WTC11 (cell line): ENCODE measurements at regions not wholly inside any gene's neighbourhood (a gene's known extent, or its start where the extent isn't known, plus 50 kb on each side); places are given as distances from the start of the nearest gene placed in this dataset.

ENCODE experiments used
- ATAC-seq: fragments of 200-7000 bp; cut with Tn5 transposase; 2 replicates; pipeline ENCODE4 v1.10.0; 2021; ENCODE audit warnings: mild to moderate bottlenecking, moderate library complexity
- CTCF ChIA-PET: fragments of 300-600 bp; sonication (Branson Sonifier 250); formaldehyde crosslinking; loops from one replicate; lab custom pipeline; 2021; ENCODE audit warnings: antibody characterized with exemption; lab: Charles Lee
- POLR2A ChIA-PET: fragments of 350-600 bp; sonication (Branson Sonifier 250); formaldehyde crosslinking; loops from one replicate; lab custom pipeline; 2021; ENCODE audit warnings: antibody characterized with exemption; lab: Charles Lee
- DNase-seq: peaks from one replicate; pipeline ENCODE4 v3.0.0; 2021; ENCODE audit warnings: low spot score
- H3K27ac Mint-ChIP-seq: 2 replicates; pipeline ENCODE4 v1.8.0; 2021; ENCODE audit warnings: mixed read lengths
- H3K27me3 Mint-ChIP-seq: 2 replicates; pipeline ENCODE4 v1.8.0; 2021; ENCODE audit warnings: low read depth, mild to moderate bottlenecking, moderate library complexity, mixed read lengths
- H3K36me3 Mint-ChIP-seq: 2 replicates; pipeline ENCODE4 v1.8.0; 2021; ENCODE audit warnings: mixed read lengths
- H3K4me1 Mint-ChIP-seq: 2 replicates; pipeline ENCODE4 v1.8.0; 2022; ENCODE audit warnings: mixed read lengths
- H3K4me3 Mint-ChIP-seq: 2 replicates; pipeline ENCODE4 v1.8.0; 2021; ENCODE audit warnings: mild to moderate bottlenecking, moderate library complexity, mixed read lengths
- H3K9me3 Mint-ChIP-seq: 2 replicates; pipeline ENCODE4 v1.8.0; 2021; ENCODE audit warnings: mixed read lengths
- ATF2 ChIP-seq: sonication (generic); formaldehyde crosslinking; IDR thresholded peaks from 2 replicates; pipeline ENCODE4 v1.8.1; 2022; ENCODE audit warnings: low read depth, missing genetic modification reagents, borderline replicate concordance
- ATF3 ChIP-seq: sonication (generic); formaldehyde crosslinking; conservative IDR thresholded peaks from 2 replicates; pipeline ENCODE4 v1.8.1; 2022; ENCODE audit warnings: mild to moderate bottlenecking, missing genetic modification reagents
- ATF6 ChIP-seq: sonication (generic); formaldehyde crosslinking; IDR thresholded peaks from 2 replicates; pipeline ENCODE4 v1.8.1; 2023; ENCODE audit warnings: mild to moderate bottlenecking, missing genetic modification reagents
- CREM ChIP-seq: sonication (generic); formaldehyde crosslinking; IDR thresholded peaks from 2 replicates; pipeline ENCODE4 v1.8.1; 2022; ENCODE audit warnings: mild to moderate bottlenecking, missing genetic modification reagents, moderate library complexity
- E2F5 ChIP-seq: sonication (generic); formaldehyde crosslinking; IDR thresholded peaks from 2 replicates; pipeline ENCODE4 v1.8.1; 2022; ENCODE audit warnings: mild to moderate bottlenecking, moderate library complexity, missing genetic modification reagents
- ELF4 ChIP-seq: sonication (generic); formaldehyde crosslinking; IDR thresholded peaks from 2 replicates; pipeline ENCODE4 v1.8.1; 2022; ENCODE audit warnings: low read depth, mild to moderate bottlenecking, moderate library complexity, missing genetic modification reagents
- ETV6 ChIP-seq: sonication (generic); formaldehyde crosslinking; IDR thresholded peaks from 2 replicates; pipeline ENCODE4 v1.8.1; 2022; ENCODE audit warnings: mild to moderate bottlenecking, missing genetic modification reagents
- FOXK1 ChIP-seq: sonication (generic); formaldehyde crosslinking; IDR thresholded peaks from 2 replicates; pipeline ENCODE4 v1.8.0; 2022; ENCODE audit warnings: mild to moderate bottlenecking, moderate library complexity, missing genetic modification reagents
- GABPB1 ChIP-seq: sonication (generic); formaldehyde crosslinking; IDR thresholded peaks from 2 replicates; pipeline ENCODE4 v1.8.1; 2023; ENCODE audit warnings: mild to moderate bottlenecking, missing genetic modification reagents
- MYBL2 ChIP-seq: sonication (generic); formaldehyde crosslinking; IDR thresholded peaks from 2 replicates; pipeline ENCODE4 v1.8.1; 2023; ENCODE audit warnings: mild to moderate bottlenecking, moderate library complexity, missing genetic modification reagents
- NFE2L1 ChIP-seq: sonication (generic); formaldehyde crosslinking; IDR thresholded peaks from 2 replicates; pipeline ENCODE4 v1.8.1; 2023; ENCODE audit warnings: missing genetic modification reagents
- NR1H2 ChIP-seq: sonication (generic); formaldehyde crosslinking; IDR thresholded peaks from 2 replicates; pipeline ENCODE4 v1.9.0; 2021; ENCODE audit warnings: mild to moderate bottlenecking, moderate library complexity, missing genetic modification reagents
- RORB ChIP-seq: fragments of 250-450 bp; sonication (Bioruptor Pico); IDR thresholded peaks from 2 replicates; pipeline ENCODE4 v1.9.0; 2021; ENCODE audit warnings: mild to moderate bottlenecking
- TCF7 ChIP-seq: sonication (generic); formaldehyde crosslinking; IDR thresholded peaks from 2 replicates; pipeline ENCODE4 v1.8.0; 2022; ENCODE audit warnings: mild to moderate bottlenecking, low read depth, missing genetic modification reagents, moderate library complexity
- TEAD4 ChIP-seq: sonication (generic); formaldehyde crosslinking; IDR thresholded peaks from 2 replicates; pipeline ENCODE4 v1.8.0; 2022; ENCODE audit warnings: mild to moderate bottlenecking, missing genetic modification reagents
- TP53 ChIP-seq: sonication (generic); formaldehyde crosslinking; IDR thresholded peaks from 2 replicates; pipeline ENCODE4 v1.8.1; 2023; ENCODE audit warnings: mild to moderate bottlenecking, missing genetic modification reagents
- ZNF121 ChIP-seq: sonication (generic); formaldehyde crosslinking; IDR thresholded peaks from 2 replicates; pipeline ENCODE4 v1.8.0; 2023; ENCODE audit warnings: missing genetic modification reagents
- ZNF219 ChIP-seq: sonication (generic); formaldehyde crosslinking; IDR thresholded peaks from 2 replicates; pipeline ENCODE4 v1.8.0; 2023; ENCODE audit warnings: missing genetic modification reagents, mild to moderate bottlenecking, borderline replicate concordance
- ZSCAN18 ChIP-seq: fragments of 250-450 bp; sonication (Bioruptor Pico); IDR thresholded peaks from 2 replicates; pipeline ENCODE4 v2.1.2; 2022; ENCODE audit warnings: mild to moderate bottlenecking, moderate library complexity
- TF ChIP-seq, protein P1 (sequence below): sonication (generic); formaldehyde crosslinking; IDR thresholded peaks from 2 replicates; pipeline ENCODE4 v1.8.1; 2023; ENCODE audit warnings: mild to moderate bottlenecking, moderate library complexity, missing genetic modification reagents

- no peaks in the 10 kb centered on the region for H3K27me3 Mint-ChIP-seq
- no peak overlapping the region for H3K27ac Mint-ChIP-seq
- TF ChIP-seq GABPB1 (CRISPR knock-in tag) (peak; percentile 100), E2F5 (CRISPR knock-in tag) (no peak)
- no peak for ATAC-seq
- no peak overlapping the region for H3K4me3 Mint-ChIP-seq
- ChIA-PET CTCF (no interaction called here), POLR2A (no interaction called here)
- DNase-seq, result no peak
- no peaks in the 10 kb centered on the region for H3K36me3 Mint-ChIP-seq
- H3K4me1 Mint-ChIP-seq, result peaks cover 7% of the 10 kb centered on the region; the same call in 1 of the 2 replicates
- H3K9me3 Mint-ChIP-seq, result peaks cover 10% of the 10 kb centered on the region
Measured at GRCh38 chr3:171967137-171967783, 72.1 kb upstream of the FNDC3B start.

DNA sequence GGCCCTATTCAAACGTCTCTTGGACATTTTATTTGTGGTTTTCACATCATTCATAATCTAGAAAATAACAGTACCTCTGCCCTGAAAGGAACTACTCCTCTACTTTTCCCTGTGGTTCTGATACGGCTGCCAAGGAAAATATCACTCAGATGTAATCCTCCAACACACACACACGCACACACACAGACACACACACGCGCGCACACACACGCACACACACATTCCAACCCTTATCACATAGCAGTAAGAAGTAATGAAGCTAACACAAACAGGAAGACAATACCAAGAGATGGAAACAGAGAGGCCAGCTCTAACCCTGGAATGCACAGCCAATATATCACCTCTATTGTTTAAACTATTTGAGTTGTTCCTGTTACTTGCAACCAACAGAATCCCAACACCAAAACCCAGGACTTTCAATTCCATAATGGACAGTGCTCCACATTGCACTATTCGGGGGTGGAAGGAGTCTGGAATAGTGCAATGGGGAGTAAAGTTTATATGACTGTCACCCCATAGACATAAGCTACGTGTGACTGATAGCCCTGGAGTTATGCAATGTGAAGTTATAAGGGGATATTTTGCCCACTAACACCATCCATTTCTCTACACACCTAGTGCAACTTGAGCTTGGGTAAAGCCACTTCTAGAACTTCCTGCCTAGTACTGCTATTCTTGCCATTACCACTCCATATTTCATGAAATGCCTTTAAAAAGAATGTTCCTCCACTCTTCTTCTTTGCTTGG lies 71.3 kb upstream of the FNDC3B start:
- no peak for DNase-seq
- POLR2A ChIA-PET, result no interaction called here
- no peak for ATAC-seq
- Mint-ChIP-seq H3K27ac (no peak overlapping the region), H3K4me1 (peaks cover 14% of the 10 kb centered on the region), H3K36me3 (no peaks in the 10 kb centered on the region), H3K9me3 (peaks cover 10% of the 10 kb centered on the region), H3K4me3 (no peak overlapping the region), H3K27me3 (no peaks in the 10 kb centered on the region)
- CTCF ChIA-PET, result no interaction called here
- TF ChIP-seq ZNF219 (CRISPR knock-in tag) (no peak), TEAD4 (CRISPR knock-in tag) (no peak), MYBL2 (CRISPR knock-in tag) (no peak), ZNF121 (no peak), ATF6 (no peak), TP53 (CRISPR knock-in tag) (no peak), ATF2 (no peak), ETV6 (CRISPR knock-in tag) (no peak), NFE2L1 (CRISPR knock-in tag) (no peak)
- TF ChIP-seq, protein P1, sequence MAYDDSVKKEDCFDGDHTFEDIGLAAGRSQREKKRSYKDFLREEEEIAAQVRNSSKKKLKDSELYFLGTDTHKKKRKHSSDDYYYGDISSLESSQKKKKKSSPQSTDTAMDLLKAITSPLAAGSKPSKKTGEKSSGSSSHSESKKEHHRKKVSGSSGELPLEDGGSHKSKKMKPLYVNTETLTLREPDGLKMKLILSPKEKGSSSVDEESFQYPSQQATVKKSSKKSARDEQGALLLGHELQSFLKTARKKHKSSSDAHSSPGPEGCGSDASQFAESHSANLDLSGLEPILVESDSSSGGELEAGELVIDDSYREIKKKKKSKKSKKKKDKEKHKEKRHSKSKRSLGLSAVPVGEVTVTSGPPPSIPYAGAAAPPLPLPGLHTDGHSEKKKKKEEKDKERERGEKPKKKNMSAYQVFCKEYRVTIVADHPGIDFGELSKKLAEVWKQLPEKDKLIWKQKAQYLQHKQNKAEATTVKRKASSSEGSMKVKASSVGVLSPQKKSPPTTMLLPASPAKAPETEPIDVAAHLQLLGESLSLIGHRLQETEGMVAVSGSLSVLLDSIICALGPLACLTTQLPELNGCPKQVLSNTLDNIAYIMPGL (CRISPR knock-in tag), result no peak

DNA sequence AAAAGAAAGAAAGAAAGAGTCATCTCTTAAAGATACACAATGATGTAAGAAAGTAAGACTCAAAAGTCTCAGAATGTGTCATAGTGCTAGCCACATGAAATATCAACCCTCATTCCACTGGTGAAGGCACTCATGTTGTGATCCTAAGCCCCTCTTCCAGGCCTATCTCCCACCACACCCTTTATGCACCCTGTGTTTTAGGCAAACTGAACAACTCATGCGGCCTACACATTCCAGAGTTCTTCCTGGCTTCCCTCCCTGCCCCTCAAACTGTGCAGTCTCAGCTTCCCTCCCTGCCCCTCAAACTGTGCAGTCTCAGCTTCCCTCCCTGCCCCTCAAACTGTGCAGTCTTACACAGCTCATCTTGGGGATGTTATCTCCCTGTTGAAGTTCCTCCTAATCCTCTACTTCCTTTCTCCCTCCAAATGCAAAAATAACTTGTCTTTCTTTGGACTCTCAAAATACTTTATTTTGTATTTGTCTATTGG lies 69.0 kb upstream of the FNDC3B start:
- ChIA-PET POLR2A (no interaction called here), CTCF (no interaction called here)
- no peak for DNase-seq
- ATAC-seq, result no peak
- Mint-ChIP-seq H3K27me3 (no peaks in the 10 kb centered on the region; the same call in 1 of the 2 replicates), H3K4me3 (no peak overlapping the region), H3K36me3 (no peaks in the 10 kb centered on the region), H3K27ac (no peak overlapping the region), H3K4me1 (peaks cover 14% of the 10 kb centered on the region), H3K9me3 (peaks cover 7% of the 10 kb centered on the region)
- TF ChIP-seq ZNF219 (CRISPR knock-in tag) (no peak), RORB (CRISPR knock-in tag) (no peak), ZNF121 (no peak), TCF7 (CRISPR knock-in tag) (no peak), FOXK1 (CRISPR knock-in tag) (no peak), ATF3 (CRISPR knock-in tag) (no peak), CREM (no peak), NR1H2 (CRISPR knock-in tag) (no peak), ATF6 (no peak), ZSCAN18 (no peak), ELF4 (no peak)
